PC-3 (cell line): ENCODE measurements at regions not wholly inside any gene's neighbourhood (a gene's known extent, or its start where the extent isn't known, plus 50 kb on each side); places are given as distances from the start of the nearest gene placed in this dataset.
A peak's percentile ranks its signal among the peaks of the same experiment; 100 is the strongest.

ENCODE experiments used
- ATAC-seq: fragments of 200-7000 bp; cut with Tn5 transposase; 2 replicates; pipeline ENCODE4 v1.9.1; 2020; ENCODE audit warnings: mild to moderate bottlenecking, moderate library complexity
- BruUV-seq: library from RNA; stranded (reverse); fragments of 400-500 nt; replicated peaks from 2 replicates; lab custom pipeline; 2021; lab: Mats Ljungman, UMichigan
- CTCF ChIA-PET: fragments of 300-600 bp; sonication (Branson Sonifier 250); formaldehyde crosslinking; loops from one replicate; lab custom pipeline; 2022; ENCODE audit warnings: antibody characterized with exemption; lab: Charles Lee
- POLR2A ChIA-PET: fragments of 300-600 bp; sonication (Branson Sonifier 250); formaldehyde crosslinking; loops from one replicate; lab custom pipeline; 2022; ENCODE audit warnings: antibody characterized with exemption; ENCODE audit not compliant: unreplicated experiment; lab: Charles Lee
- DNase-seq: peaks from one replicate; pipeline ENCODE4 v3.0.0-alpha.2; 2015
- H2AFZ ChIP-seq: fragments of 300-600 bp; sonication (generic); 2 replicates; pipeline ENCODE4 v1.6.0; 2016; ENCODE audit warnings: antibody characterized with exemption, low read length
- H3F3A ChIP-seq: fragments of 300-600 bp; sonication (generic); one replicate; pipeline ENCODE4 v1.6.0; 2017; ENCODE audit warnings: antibody characterized with exemption, low read length, control low read depth, mild to moderate bottlenecking; ENCODE audit not compliant: unreplicated experiment
- H3K27ac ChIP-seq: fragments of 300-600 bp; sonication (generic); 2 replicates; pipeline ENCODE4 v1.5.1; 2016; ENCODE audit warnings: mild to moderate bottlenecking, low read length
- H3K27me3 ChIP-seq: fragments of 300-600 bp; sonication (generic); 2 replicates; pipeline ENCODE4 v1.6.1; 2016; ENCODE audit warnings: low read length, mixed read lengths
- H3K36me3 ChIP-seq: fragments of 300-600 bp; sonication (generic); 2 replicates; pipeline ENCODE4 v1.6.1; 2016; ENCODE audit warnings: low read depth, mixed run types, low read length, mixed read lengths
- H3K4me1 ChIP-seq: fragments of 300-600 bp; sonication (generic); 2 replicates; pipeline ENCODE4 v1.5.1; 2016; ENCODE audit warnings: low read length; ENCODE audit not compliant: insufficient read depth
- H3K4me2 ChIP-seq: fragments of 300-600 bp; sonication (generic); 2 replicates; pipeline ENCODE4 v1.6.0; 2016; ENCODE audit warnings: low read length
- H3K4me3 ChIP-seq: fragments of 300-600 bp; sonication (generic); 2 replicates; pipeline ENCODE4 v1.5.1; 2016; ENCODE audit warnings: mild to moderate bottlenecking, low read length, mixed read lengths
- H3K79me2 ChIP-seq: fragments of 300-600 bp; sonication (generic); 2 replicates; pipeline ENCODE4 v1.6.1; 2017; ENCODE audit warnings: low read length, mixed read lengths
- H3K9ac ChIP-seq: fragments of 300-600 bp; sonication (generic); 2 replicates; pipeline ENCODE4 v1.6.0; 2016; ENCODE audit warnings: mild to moderate bottlenecking, low read length
- H3K9me2 ChIP-seq: fragments of 300-600 bp; sonication (generic); replicated peaks from 2 replicates; pipeline ENCODE4 v1.6.1; 2016; ENCODE audit warnings: mixed run types, low read length, mixed read lengths
- H3K9me3 ChIP-seq: fragments of 300-600 bp; sonication (generic); 2 replicates; pipeline ENCODE4 v1.6.1; 2016; ENCODE audit warnings: low read length, mixed read lengths
- H4K20me1 ChIP-seq: fragments of 300-600 bp; sonication (generic); 2 replicates; pipeline ENCODE4 v1.6.1; 2016; ENCODE audit warnings: low read length, mixed read lengths
- EZH2 ChIP-seq: fragments of 300-600 bp; sonication (generic); IDR thresholded peaks from one replicate; pipeline ENCODE4 v1.6.1; 2017; ENCODE audit warnings: antibody characterized with exemption, mild to moderate bottlenecking, low read length; ENCODE audit not compliant: unreplicated experiment
- EZH2phosphoT487 ChIP-seq: fragments of 300-600 bp; sonication (generic); IDR thresholded peaks from 2 replicates; pipeline ENCODE4 v1.6.1; 2018; ENCODE audit warnings: mild to moderate bottlenecking, antibody characterized with exemption, low read length, borderline replicate concordance
- intact Hi-C: fragments of 100-400 bp; cut with micrococcal nuclease; formaldehyde crosslinking; loops from 2 replicates; pipeline ENCODE4 v1.9.0; 2023
- TF ChIP-seq, protein P1 (sequence below): fragments of 300-600 bp; sonication (generic); conservative IDR thresholded peaks from 2 replicates; pipeline ENCODE4 v1.5.1; 2017; ENCODE audit warnings: antibody characterized with exemption, low read depth, mild to moderate bottlenecking, low read length

DNA sequence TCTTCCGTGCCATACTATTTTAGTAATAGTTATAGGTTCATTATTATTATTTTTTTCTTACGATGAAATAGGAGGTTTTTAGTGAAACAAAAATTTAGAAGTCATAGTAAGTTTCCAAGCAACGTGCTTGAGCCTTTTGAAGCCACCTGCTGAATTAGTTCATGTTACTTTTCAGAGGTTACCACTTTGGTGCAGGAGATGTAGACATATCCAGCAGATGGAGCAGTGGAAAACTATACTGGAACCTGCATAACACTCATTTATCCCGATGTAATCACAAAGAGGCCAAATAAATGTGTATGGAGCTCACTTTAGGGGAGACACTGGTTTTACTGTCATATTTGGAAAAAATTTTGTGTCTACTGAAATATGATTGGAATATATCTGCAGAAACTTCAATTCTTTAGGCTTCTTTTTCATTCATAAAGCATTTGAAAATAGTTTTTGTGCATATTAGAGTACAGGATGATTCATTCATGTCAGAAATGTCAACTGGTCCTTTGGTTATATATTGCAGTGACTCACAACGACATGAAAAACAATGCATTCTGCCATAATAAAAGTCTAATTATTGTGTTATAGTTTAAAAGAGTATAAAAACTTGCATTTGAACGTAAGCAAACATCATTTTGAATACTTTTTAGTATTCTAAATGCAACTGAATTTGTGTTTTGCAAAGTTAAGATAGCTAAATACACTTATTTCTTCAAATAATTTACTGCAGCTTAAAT, 2182.9 kb upstream of the TENM3 start:
- 0 out of 2 replicates have a peak, but pooled peaks have one; percentile 38 for ATAC-seq
- POLR2A ChIA-PET, result no interaction called here
- DNase-seq, result peak; percentile 9

DNA sequence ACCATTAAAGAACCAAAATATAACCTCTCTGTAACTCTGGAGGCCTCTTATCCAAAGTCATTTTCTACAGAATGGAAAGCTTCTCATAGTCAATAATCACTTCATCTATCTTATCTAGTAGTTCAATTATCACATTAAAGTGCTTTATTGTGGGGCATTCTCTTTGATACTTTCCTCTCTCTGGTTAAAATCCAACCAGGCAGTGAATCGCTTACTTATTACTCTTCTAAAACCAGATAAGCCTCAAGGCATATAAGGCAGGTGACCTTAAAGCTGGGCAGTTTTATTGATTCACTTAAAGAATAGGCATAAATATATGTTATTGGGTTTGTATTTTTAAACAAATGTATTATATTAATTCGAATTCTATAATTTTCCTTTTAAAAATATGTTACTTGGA, 2162.1 kb upstream of the TENM3 start:
- Histone ChIP-seq H3K4me3 (no peak overlapping the region), H3K36me3 (no peaks in the 10 kb centered on the region), H3K27me3 (peaks cover 25% of the 10 kb centered on the region; the same call in 1 of the 2 replicates), H3K79me2 (no peaks in the 10 kb centered on the region), H3K27ac (no peak overlapping the region), H3K9me3 (no peaks in the 10 kb centered on the region), H3K4me2 (no peak overlapping the region), H4K20me1 (no peaks in the 10 kb centered on the region), H2AFZ (no peak overlapping the region), H3K9ac (no peak overlapping the region), H3K4me1 (no peaks in the 10 kb centered on the region), H3F3A (no peaks in the 10 kb centered on the region), H3K9me2 (no peaks in the 10 kb centered on the region)
- ChIA-PET CTCF (no interaction called here), POLR2A (no interaction called here)
- TF ChIP-seq EZH2 (no peak), EZH2phosphoT487 (no peak)
- TF ChIP-seq, protein P1, sequence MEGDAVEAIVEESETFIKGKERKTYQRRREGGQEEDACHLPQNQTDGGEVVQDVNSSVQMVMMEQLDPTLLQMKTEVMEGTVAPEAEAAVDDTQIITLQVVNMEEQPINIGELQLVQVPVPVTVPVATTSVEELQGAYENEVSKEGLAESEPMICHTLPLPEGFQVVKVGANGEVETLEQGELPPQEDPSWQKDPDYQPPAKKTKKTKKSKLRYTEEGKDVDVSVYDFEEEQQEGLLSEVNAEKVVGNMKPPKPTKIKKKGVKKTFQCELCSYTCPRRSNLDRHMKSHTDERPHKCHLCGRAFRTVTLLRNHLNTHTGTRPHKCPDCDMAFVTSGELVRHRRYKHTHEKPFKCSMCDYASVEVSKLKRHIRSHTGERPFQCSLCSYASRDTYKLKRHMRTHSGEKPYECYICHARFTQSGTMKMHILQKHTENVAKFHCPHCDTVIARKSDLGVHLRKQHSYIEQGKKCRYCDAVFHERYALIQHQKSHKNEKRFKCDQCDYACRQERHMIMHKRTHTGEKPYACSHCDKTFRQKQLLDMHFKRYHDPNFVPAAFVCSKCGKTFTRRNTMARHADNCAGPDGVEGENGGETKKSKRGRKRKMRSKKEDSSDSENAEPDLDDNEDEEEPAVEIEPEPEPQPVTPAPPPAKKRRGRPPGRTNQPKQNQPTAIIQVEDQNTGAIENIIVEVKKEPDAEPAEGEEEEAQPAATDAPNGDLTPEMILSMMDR, result no peak
- no peak for ATAC-seq
- DNase-seq, result no peak
- no TSS peak for BruUV-seq
- intact Hi-C loops, result no loop called here

More for the DNA sequence above, 2182.9 kb upstream of the TENM3 start:
- no peaks in the 10 kb centered on the region for H4K20me1 ChIP-seq
- H3K27ac ChIP-seq, result no peak overlapping the region
- H2AFZ ChIP-seq, result no peak overlapping the region
- no peak overlapping the region for H3K4me2 ChIP-seq
- H3K27me3 ChIP-seq, result peaks cover 47% of the 10 kb centered on the region
- H3K9me3 ChIP-seq, result no peaks in the 10 kb centered on the region
- no peak overlapping the region for H3K4me3 ChIP-seq
- H3K9me2 ChIP-seq, result no peaks in the 10 kb centered on the region
- no TSS peak for BruUV-seq
- H3K79me2 ChIP-seq, result no peaks in the 10 kb centered on the region
- H3K36me3 ChIP-seq, result no peaks in the 10 kb centered on the region
- intact Hi-C loops, result no loop called here
- TF ChIP-seq EZH2, result no peak
- no peak for TF ChIP-seq EZH2phosphoT487
- TF ChIP-seq, protein P1, result no peak; the same call in 1 of the 2 replicates
- no peak overlapping the region for H3K9ac ChIP-seq
- H3F3A ChIP-seq, result no peaks in the 10 kb centered on the region
- H3K4me1 ChIP-seq, result no peaks in the 10 kb centered on the region
- CTCF ChIA-PET, result no interaction called here

DNA sequence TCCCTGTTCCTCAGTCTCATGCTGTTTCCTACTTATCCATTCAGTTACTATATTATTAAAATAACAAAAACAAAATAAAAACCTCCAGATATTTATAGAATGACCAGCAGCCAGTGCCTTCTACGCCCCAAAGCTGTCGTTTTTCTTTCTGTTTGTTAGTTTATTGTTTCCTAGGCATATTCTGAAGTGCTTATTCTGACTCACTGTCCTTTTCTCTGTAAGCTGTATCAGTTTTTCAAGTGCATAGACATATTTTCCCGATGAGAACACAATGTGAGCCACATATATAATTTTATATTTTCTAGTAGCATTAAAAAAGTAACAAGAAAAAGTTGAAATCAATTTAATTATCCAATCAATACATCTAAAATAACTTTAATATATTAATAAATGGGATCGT, 2158.6 kb upstream of the TENM3 start:
- CTCF ChIA-PET, result no interaction called here
- Histone ChIP-seq H3K4me1 (no peaks in the 10 kb centered on the region), H3F3A (no peaks in the 10 kb centered on the region), H4K20me1 (no peaks in the 10 kb centered on the region), H3K36me3 (no peaks in the 10 kb centered on the region), H3K27ac (no peak overlapping the region), H3K9me3 (no peaks in the 10 kb centered on the region), H3K27me3 (peaks cover 12% of the 10 kb centered on the region; the same call in 1 of the 2 replicates), H3K79me2 (no peaks in the 10 kb centered on the region), H3K4me3 (no peak overlapping the region), H3K9ac (peak overlapping the region; percentile 27; the same call in 1 of the 2 replicates), H3K9me2 (no peaks in the 10 kb centered on the region), H2AFZ (no peak overlapping the region), H3K4me2 (no peak overlapping the region)
- POLR2A ChIA-PET, result no interaction called here
- DNase-seq (no peak), ATAC-seq (no peak)
- no TSS peak for BruUV-seq
- no peak for TF ChIP-seq EZH2
- TF ChIP-seq, protein P1, result no peak
- TF ChIP-seq EZH2phosphoT487, result no peak
- intact Hi-C loops, result no loop called here
